Natural killer cell treated with Interleukin-12 subunit alpha and Interleukin-12 subunit beta and Interleukin-15 and Interleukin-18, amount 100 ng/mL, for 72 hours (primary cell): ENCODE measurements at regions not wholly inside any gene's neighbourhood (a gene's known extent, or its start where the extent isn't known, plus 50 kb on each side); places are given as distances from the start of the nearest gene placed in this dataset.
"Not testable (repeated sequence)": the region's sequence is repeated elsewhere in the genome, so short reads cannot be mapped to it uniquely, and the experiment has no call there.

ENCODE experiments used
- ATAC-seq, 2 donors: fragments of 150-1000 bp; cut with Tn5 transposase in 1 of 2; sonication (Bioruptor Pico), chemical (Tn5 transposase) in 1 of 2; 2 replicates each; pipeline ENCODE4 v1.10.0; 2021
- DNase-seq: peaks from one replicate; pipeline ENCODE4 v3.0.0; 2022; ENCODE audit warnings: low spot score
- H3K27ac Mint-ChIP-seq, 2 donors: 1 replicate in 1 of 2; 2 replicates in 1 of 2; pipeline ENCODE4 v1.8.0; 2022; ENCODE audit warnings: mixed read lengths in 2 of 2, mild to moderate bottlenecking in 1 of 2, moderate library complexity in 1 of 2
- H3K27me3 Mint-ChIP-seq, 2 donors: 1 replicate in 1 of 2; 2 replicates in 1 of 2; pipeline ENCODE4 v1.8.0; 2022; ENCODE audit warnings: mixed read lengths in 2 of 2
- H3K36me3 Mint-ChIP-seq: one replicate; pipeline ENCODE4 v1.8.0; 2022; ENCODE audit warnings: mixed read lengths
- H3K4me1 Mint-ChIP-seq, 2 donors: 1 replicate in 1 of 2; 2 replicates in 1 of 2; pipeline ENCODE4 v1.8.0; 2022; ENCODE audit warnings: low read depth in 2 of 2, mixed read lengths in 2 of 2, mild to moderate bottlenecking in 1 of 2
- H3K4me3 Mint-ChIP-seq: one replicate; pipeline ENCODE4 v1.8.0; 2022; ENCODE audit warnings: mixed read lengths
- H3K9me3 Mint-ChIP-seq: 2 replicates; pipeline ENCODE4 v1.8.0; 2022; ENCODE audit warnings: mixed read lengths

DNA sequence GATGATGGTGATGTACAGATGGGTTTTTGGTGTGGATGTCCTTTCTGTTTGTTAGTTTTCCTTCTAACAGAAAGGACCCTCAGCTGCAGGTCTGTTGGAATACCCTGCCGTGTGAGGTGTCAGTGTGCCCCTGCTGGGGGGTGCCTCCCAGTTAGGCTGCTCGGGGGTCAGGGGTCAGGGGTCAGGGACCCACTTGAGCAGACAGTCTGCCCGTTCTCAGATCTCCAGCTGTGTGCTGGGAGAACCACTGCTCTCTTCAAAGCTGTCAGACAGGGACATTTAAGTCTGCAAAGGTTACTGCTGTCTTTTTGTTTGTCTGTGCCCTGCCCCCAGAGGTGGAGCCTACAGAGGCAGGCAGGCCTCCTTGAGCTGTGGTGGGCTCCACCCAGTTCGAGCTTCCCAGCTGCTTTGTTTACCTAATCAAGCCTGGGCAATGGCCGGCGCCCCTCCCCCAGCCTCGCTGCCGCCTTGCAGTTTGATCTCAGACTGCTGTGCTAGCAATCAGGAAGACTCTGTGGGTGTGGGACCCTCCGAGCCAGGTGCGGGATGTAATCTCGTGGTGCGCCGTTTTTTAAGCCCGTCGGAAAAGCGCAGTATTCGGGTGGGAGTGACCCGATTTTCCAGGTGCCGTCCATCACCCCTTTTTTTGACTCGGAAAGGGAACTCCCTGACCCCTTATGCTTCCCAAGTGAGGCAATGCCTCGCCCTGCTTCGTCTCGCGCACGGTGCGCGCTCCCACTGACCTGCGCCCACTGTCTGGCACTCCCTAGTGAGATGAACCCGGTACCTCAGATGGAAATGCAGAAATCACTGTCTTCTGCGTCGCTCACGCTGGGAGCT, 408.2 kb downstream of the LNPK start:
- not testable (repeated sequence) for H3K4me3 Mint-ChIP-seq, H3K27me3 Mint-ChIP-seq, ATAC-seq, H3K4me1 Mint-ChIP-seq, H3K27ac Mint-ChIP-seq, H3K36me3 Mint-ChIP-seq, H3K9me3 Mint-ChIP-seq, DNase-seq

DNA sequence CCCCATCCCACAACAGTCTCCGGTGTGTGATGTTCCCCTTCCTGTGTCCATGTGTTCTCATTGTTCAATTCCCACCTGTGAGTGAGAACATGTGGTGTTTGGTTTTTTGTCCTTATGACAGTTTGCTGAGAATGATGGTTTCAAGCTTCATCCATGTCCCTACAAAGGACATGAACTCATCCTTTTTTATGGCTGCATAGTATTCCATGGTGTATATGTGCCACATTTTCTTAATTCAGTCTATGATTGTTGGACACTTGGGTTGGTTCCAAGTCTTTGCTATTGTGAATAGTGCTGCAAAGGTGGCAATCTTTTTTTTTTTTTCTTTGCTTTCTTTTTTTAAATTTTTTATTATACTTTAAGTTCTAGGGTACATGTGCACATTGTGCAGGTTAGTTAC, 406.7 kb upstream of the ATP5MC3 start:
- ATAC-seq, DNase-seq, H3K4me1 Mint-ChIP-seq, H3K9me3 Mint-ChIP-seq, H3K27me3 Mint-ChIP-seq, H3K36me3 Mint-ChIP-seq, H3K27ac Mint-ChIP-seq, H3K4me3 Mint-ChIP-seq: not testable (repeated sequence)

DNA sequence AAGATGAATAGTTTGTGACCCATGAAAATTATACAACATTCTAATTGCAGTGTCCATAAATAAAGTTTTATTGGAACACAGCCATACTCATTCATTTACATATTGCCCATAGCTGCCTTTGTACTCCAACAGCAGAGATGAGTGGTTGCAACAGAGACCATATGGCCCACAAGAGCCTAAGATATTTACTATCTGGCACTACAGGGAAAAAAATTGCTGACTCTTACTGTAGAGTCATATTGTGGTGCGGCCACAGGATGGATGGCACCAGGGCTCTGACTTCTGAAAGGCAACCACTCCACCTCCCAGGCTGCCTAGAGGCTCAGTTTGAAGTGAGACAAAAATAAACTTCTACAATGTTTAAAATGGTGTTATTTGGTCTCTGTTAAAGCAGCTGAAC, 404.0 kb upstream of the ATP5MC3 start:
- DNase-seq (no peak), ATAC-seq (no peak)
- H3K27ac Mint-ChIP-seq: no peak overlapping the region
- peaks cover 4 to 6% of the 10 kb centered on the region in 2 donors for H3K27me3 Mint-ChIP-seq
- H3K4me3 Mint-ChIP-seq: no peak overlapping the region
- peaks cover under 1% of the 10 kb centered on the region for H3K36me3 Mint-ChIP-seq
- H3K9me3 Mint-ChIP-seq: no peaks in the 10 kb centered on the region
- H3K4me1 Mint-ChIP-seq: peaks cover 0 to 1% of the 10 kb centered on the region in 2 donors

DNA sequence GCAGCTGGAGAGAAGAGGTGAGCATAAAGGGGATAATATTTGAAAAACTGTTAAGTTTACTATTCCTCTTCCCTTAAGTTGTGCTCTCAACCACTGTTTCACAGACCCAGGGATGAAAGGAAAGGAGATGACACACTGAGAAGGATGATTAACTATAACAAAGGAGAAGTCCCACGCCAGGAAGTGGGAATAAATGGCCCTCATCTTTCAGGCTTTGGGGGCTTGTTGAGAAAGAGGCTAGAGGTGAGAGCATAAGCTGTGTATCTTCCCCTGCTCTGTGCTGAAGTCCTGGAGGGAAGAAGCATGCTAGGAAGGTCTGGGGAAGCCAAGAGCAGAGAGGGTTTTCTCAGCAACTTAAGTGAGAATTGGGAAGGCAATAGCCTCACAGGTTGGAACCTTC, 399.1 kb upstream of the ATP5MC3 start:
- DNase-seq: no peak
- Mint-ChIP-seq H3K9me3 (no peaks in the 10 kb centered on the region), H3K27ac (no peak overlapping the region), H3K4me3 (no peak overlapping the region), H3K27me3 (peaks cover 23 to 26% of the 10 kb centered on the region in 2 donors), H3K4me1 (peaks cover 18 to 22% of the 10 kb centered on the region in 2 donors), H3K36me3 (peaks cover 9% of the 10 kb centered on the region)
- no peak for ATAC-seq

DNA sequence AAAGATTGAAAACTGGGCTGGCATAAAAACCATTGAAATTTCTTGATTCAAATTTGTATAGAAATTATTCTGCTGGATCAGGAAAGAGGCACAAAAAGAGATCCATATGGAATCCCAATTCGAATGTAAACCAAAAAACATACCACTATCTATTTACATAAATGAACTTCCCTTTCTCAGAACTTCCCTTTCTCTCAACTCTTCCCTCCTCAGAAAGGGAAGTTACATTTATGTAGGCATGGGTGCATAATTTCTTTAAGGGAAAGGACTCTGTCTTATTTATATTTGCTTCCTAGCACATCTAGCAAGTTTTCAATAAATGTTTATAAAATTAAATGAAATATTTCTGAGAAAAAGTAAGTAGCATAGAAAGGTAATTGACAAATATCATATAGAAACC, 398.1 kb upstream of the ATP5MC3 start:
- H3K27ac Mint-ChIP-seq: no peak overlapping the region
- peaks cover 28 to 31% of the 10 kb centered on the region in 2 donors for H3K4me1 Mint-ChIP-seq
- H3K9me3 Mint-ChIP-seq: no peaks in the 10 kb centered on the region
- peaks cover 23 to 26% of the 10 kb centered on the region in 2 donors for H3K27me3 Mint-ChIP-seq
- no peak overlapping the region for H3K4me3 Mint-ChIP-seq
- ATAC-seq: no peak
- peaks cover 9% of the 10 kb centered on the region for H3K36me3 Mint-ChIP-seq
- DNase-seq: no peak

DNA sequence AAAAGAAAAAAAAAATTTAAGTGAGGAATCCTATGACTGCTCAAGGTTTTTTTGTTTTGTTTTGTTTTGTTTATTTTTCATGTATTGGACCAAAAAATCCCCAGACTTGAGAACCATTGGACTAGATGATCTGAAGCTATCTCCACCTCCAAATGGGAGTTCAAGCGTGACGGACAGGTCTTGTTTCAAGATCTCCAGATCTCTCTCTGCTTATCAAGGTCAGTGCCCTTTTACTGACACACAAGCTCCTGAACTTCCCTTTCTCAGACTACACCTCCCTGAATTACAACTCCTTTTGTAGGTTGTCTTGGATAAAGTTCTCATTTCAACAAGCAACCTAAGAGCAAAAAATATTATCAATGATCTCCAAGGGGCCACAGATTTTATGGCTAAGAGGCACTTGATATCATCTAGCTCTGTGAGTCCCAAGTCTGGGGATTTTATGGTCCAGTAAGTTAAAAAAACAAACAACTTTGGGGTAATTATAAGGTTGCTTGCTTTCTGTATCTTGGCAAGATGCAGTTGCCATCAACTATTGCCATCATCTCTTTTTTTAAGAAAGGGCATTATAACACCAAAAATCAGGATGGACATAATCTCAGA, 396.0 kb upstream of the ATP5MC3 start:
- no peak for DNase-seq
- H3K27ac Mint-ChIP-seq: no peak overlapping the region
- no peak overlapping the region for H3K4me3 Mint-ChIP-seq
- no peaks in the 10 kb centered on the region for H3K9me3 Mint-ChIP-seq
- no peak for ATAC-seq
- H3K36me3 Mint-ChIP-seq: peaks cover 9% of the 10 kb centered on the region
- peaks cover 31% of the 10 kb centered on the region in 2 donors for H3K4me1 Mint-ChIP-seq
- H3K27me3 Mint-ChIP-seq: peaks cover 38 to 44% of the 10 kb centered on the region in 2 donors

DNA sequence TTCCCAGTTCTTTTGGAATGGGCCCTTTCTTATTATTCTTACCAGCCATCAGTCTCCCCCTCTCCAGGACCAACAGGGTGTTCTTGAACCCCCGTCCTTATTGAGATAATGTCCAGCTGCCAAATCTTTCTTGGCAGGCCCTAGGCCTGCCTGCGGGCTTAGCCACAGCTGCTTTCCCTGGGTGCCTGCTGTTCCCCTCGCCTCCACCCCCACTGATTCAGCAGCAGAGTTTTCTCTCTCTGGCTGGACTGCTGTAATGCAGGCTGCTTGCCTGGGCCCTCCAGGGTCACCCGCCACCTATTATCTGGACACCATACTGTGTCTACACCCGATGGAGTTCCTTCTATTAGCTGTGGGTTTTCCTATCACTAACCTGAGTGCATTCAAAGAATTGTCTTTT, 395.4 kb upstream of the ATP5MC3 start:
- peaks cover 31% of the 10 kb centered on the region in 2 donors for H3K4me1 Mint-ChIP-seq
- peaks cover 9% of the 10 kb centered on the region for H3K36me3 Mint-ChIP-seq
- H3K27me3 Mint-ChIP-seq: peaks cover 39 to 47% of the 10 kb centered on the region in 2 donors
- ATAC-seq (no peak), DNase-seq (no peak)
- no peaks in the 10 kb centered on the region for H3K9me3 Mint-ChIP-seq
- H3K27ac Mint-ChIP-seq: no peak overlapping the region
- peak overlapping the region; percentile 37 for H3K4me3 Mint-ChIP-seq

DNA sequence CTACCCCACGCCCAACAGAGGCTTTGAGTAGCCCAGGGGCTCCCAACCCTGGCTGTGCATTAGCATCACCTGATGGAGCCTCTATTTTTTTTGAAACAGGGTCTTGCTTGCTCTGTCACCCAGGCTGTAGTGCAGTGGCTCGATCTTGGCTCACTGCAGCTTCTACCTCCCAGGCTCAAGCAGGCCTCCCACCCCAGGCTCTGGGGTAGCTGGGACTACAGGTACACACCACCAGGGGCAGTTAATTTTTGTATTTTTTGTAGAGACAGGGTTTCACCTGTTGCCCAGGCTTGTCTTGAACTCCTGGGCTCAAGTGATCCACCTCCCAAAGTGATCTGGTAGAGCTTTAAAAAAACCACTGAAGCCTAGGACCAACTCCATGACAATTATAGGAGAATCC, 394.8 kb upstream of the ATP5MC3 start:
- H3K27ac Mint-ChIP-seq: peak overlapping the region in 1 of 2 donors; percentile 67
- ATAC-seq: no peak

DNA sequence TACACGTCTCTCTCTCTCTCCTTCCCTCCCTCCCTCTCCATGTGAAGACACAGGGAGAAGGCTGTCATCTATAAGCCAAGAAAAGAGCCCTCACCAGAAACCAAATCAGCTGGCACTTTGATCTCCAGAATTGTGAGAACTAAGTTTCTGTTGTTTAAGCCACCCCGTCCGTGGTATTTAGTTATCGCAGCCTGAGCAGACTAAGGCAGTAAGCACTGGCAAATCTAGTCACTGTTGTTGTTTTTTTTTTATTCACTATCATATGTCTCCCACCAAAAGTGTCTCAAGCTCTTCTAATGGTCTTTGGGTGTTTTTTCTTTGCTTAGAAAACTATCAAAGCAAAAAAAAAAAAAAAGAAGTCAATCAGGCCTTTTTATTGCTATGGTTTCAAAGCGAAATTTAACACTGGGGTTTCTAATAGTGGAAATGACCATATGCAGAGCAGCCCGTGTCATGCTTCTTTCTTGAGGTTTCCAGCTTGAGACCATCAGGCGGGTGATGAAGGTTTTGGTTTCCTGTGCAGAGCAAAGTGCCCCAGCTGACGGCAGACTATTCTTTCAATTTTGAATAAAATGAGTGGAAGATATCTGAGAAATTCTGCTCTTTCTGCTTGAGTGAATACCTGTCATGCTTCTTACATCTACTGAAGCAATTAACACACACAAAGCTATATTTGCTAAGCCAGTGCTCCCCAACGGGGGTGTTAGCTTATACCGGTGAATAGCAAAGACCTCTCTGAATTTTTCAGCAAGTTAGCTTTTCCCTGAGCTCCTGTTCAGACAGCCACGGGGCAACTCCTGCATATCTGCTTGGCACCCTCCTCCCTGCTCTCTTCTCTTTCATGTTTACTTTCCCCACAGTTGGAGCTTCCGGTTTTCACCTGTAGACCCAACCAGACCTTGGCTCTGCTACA, 394.1 kb upstream of the ATP5MC3 start:
- H3K4me3 Mint-ChIP-seq: peak overlapping the region; percentile 71
- no peak for DNase-seq
- peaks cover 44 to 54% of the 10 kb centered on the region in 2 donors for H3K27me3 Mint-ChIP-seq
- H3K4me1 Mint-ChIP-seq: peaks cover 31% of the 10 kb centered on the region in 2 donors
- no peaks in the 10 kb centered on the region for H3K9me3 Mint-ChIP-seq
- ATAC-seq: peak; percentile 84 to 90
- peak overlapping the region; percentile 67 to 69 for H3K27ac Mint-ChIP-seq
- peaks cover 9% of the 10 kb centered on the region for H3K36me3 Mint-ChIP-seq

More for the DNA sequence above, 394.8 kb upstream of the ATP5MC3 start:
- no peak for DNase-seq
- H3K36me3 Mint-ChIP-seq: peaks cover 9% of the 10 kb centered on the region
- H3K27me3 Mint-ChIP-seq: peaks cover 39 to 51% of the 10 kb centered on the region in 2 donors
- H3K4me1 Mint-ChIP-seq: peaks cover 31% of the 10 kb centered on the region in 2 donors
- H3K9me3 Mint-ChIP-seq: no peaks in the 10 kb centered on the region
- H3K4me3 Mint-ChIP-seq: peak overlapping the region; percentile 71

DNA sequence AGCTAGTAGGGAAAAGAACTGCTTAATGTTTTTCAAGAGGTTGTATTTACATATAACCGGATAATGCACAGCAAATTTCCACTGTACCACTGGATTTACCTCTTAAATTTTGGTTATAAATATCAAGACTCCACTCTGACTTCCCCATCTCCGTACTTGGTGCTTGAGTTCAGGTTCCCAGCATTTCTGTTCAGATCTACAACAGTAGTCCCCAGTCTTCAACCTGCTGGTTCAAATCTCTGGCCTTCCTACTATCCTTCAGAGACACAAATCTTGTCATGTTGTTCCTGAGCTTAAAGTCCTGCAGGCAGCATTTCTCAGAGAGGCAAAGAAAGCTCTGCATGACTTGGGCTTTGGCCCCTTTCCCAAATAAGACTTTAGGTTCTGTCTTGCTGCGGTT, 392.6 kb upstream of the ATP5MC3 start:
- no peak for ATAC-seq
- Mint-ChIP-seq H3K4me1 (peaks cover 25 to 31% of the 10 kb centered on the region in 2 donors), H3K4me3 (no peak overlapping the region), H3K27me3 (peaks cover 42 to 43% of the 10 kb centered on the region in 2 donors), H3K9me3 (no peaks in the 10 kb centered on the region), H3K36me3 (peaks cover 4% of the 10 kb centered on the region), H3K27ac (peak overlapping the region in 1 of 2 donors; percentile 4)
- no peak for DNase-seq

DNA sequence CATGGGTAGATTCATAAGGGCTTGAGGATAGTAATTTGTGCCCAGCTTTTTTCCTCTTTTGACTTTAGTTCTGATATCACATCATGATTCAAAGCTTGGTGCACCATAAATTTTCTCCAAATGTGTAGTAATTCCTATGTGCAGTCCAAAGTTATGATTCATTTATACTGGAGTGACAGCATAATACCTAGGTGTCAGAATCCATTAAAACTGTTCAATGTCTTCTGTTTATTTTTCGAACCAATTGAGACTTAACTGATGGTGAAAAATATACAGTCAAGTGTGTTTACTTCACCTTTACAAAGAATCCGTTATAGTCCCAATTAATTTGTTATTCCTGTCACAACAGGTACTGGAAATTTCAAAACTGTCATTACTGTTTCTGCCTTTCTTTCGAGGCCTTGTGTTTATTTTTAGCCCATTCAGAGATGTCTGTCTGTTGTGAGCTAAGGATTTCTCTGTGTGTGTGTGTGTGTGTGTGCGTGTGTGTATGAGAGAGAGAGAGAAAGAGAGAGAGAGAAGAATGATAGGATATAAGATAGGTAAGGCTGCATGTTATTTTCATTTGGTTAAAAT, 389.7 kb upstream of the ATP5MC3 start:
- no peak overlapping the region for H3K27ac Mint-ChIP-seq
- H3K36me3 Mint-ChIP-seq: no peaks in the 10 kb centered on the region
- H3K9me3 Mint-ChIP-seq: no peaks in the 10 kb centered on the region
- H3K27me3 Mint-ChIP-seq: peaks cover 31 to 33% of the 10 kb centered on the region in 2 donors
- ATAC-seq (no peak), DNase-seq (no peak)
- no peak overlapping the region for H3K4me3 Mint-ChIP-seq
- H3K4me1 Mint-ChIP-seq: peaks cover 28 to 29% of the 10 kb centered on the region in 2 donors

DNA sequence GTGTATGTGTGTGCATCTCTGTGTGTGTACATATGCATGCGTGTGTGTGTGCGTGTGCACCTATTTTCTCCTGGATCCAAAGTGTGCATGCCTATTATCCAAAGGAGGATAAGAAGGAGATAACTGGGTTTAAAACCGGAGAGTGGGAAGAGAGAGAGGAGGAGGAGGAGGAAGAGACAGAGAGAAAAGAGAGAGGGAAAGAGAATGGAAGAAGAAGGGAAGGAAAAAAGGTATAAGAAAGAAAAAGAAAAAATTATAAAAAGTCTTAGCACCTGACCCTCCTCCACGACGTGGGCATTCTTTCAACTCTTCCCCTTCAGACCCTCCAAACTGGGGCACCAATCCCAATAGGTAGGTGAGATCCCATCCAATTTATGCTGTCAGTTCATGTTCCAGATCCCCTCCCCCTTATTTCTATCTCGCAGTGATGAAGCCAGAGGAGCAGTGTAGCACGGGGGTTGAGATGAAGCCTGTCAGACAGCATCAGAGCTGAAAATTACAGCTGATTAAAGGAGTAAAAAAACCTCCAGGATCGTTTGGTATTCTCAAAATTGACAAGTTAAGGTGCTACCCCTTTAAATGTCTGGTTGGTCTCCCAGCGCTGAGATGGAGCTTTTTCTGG, 386.7 kb upstream of the ATP5MC3 start:
- Mint-ChIP-seq H3K4me3 (peak overlapping the region; percentile 74), H3K27ac (peak overlapping the region; percentile 14 to 36), H3K9me3 (no peaks in the 10 kb centered on the region), H3K36me3 (no peaks in the 10 kb centered on the region), H3K27me3 (peaks cover 21 to 29% of the 10 kb centered on the region in 2 donors), H3K4me1 (peaks cover 12 to 13% of the 10 kb centered on the region in 2 donors)
- ATAC-seq (no peak), DNase-seq (no peak)
